HG03575 (cell line): ENCODE measurements at regions not wholly inside any gene's neighbourhood (a gene's known extent, or its start where the extent isn't known, plus 50 kb on each side); places are given as distances from the start of the nearest gene placed in this dataset.
"Not testable (repeated sequence)": the region's sequence is repeated elsewhere in the genome, so short reads cannot be mapped to it uniquely, and the experiment has no call there.

ENCODE experiments used
- ATAC-seq: cut with Tn5 transposase; IDR thresholded peaks from one replicate; pipeline ENCODE4 v1.9.1; 2021; ENCODE audit not compliant: unreplicated experiment, insufficient number of reproducible peaks, low FRiP score; ENCODE audit errors: extremely low read depth

DNA sequence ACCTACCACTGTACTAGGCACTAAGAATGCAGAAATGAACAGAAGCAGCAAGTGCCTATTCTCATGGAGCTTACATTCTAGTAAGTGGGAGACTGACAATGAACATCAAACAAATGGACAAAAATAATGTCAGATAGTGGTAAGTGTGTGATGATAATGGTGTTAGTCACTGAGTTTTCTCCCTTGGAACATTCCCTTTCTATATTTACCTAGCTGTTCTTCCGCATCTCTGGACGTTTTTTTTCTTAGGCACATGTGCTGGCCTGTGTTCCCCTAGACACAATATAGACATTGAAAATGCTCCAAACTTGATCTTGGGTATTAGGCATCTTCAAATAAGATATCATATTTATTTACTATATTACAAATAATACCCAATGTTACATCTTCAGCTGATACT is 218.1 kb upstream of the GJE1 start:
- ATAC-seq, result no peak

DNA sequence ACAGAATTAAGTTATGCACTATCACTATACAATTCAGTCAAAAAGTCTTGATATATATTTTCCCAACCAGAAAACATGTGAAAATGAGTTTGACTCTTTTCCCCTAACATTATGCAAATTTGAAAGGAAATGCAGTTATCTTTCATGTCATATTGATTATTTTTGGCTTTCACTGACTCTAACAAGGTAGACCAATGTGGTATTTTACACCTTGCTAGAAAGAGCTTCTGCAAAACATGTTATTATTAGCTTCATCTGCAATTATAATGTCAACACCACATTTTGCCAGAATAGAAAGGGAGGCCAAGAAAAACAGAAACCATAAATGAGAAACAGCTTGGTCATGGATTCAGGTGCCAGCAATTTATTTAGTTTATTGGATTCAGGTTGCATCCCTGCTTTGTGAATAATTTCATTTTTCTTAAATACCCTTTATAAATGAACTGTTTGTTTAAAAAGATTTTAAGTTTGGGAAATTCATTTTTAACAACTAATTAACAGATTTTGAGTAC is 226.1 kb upstream of the GJE1 start:
- ATAC-seq, result no peak

- ATAC-seq, result no peak
Measured at GRCh38 chr6:141890661-141891060, 242.1 kb upstream of the GJE1 start.

GRCh38 chr6:141884850-141885249 is 247.9 kb upstream of the GJE1 start:
- ATAC-seq, result no peak

- no peak for ATAC-seq
Measured at GRCh38 chr6:141878686-141879085, 254.0 kb upstream of the GJE1 start.

DNA sequence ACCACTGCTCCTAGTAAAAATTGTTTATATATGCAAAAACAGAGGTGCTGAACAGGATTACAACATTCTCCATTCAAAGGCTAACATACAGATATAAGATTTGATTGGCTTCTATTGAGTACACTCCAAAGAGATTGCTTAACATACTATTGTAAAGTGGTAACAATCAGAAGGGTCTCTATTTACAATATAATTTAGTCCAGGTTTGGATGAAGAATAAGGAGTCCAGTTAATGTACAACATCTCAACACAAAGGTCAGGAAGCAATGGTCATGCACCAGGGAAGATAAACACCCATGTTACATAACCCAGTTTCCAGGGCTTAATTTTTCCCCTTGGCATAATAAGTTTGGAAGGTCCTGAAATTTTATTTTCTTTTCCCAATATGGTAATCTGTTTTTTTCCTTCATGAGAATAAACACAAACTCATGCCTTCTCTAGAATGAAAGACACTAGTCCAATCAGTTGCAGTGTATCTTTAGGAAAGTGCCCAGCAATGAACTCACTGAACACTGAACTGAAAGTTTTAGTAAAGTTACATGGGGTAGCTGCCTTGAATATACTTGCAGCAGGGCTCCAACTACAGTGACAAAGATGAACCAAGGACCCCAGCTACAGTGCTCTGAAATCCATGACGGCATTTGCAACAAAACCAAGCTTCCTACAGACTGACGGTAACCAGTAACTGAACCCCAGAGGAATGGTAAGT is 255.3 kb upstream of the GJE1 start:
- no peak for ATAC-seq

- no peak for ATAC-seq
Measured at GRCh38 chr6:141874930-141875602, 257.7 kb upstream of the GJE1 start.

DNA sequence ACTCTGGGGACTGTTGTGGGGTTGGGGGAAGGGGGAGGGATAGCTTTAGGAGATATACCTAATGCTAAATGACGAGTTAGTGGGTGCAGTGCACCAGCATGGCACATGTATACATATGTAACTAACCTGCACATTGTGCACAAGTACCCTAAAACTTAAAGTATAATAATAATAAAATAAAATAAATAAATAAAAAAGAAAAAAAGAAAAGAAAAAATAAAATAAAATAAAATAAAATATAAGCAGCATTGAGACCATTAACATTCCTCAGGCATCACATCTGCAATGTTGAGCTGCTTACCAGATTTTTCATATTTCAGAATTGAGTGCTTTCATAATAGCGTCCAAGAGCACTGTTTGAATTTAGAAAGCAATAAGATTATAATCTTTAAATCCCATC is 263.2 kb upstream of the GJE1 start:
- not testable (repeated sequence) for ATAC-seq

GRCh38 chr6:141867767-141868166 is 265.0 kb upstream of the GJE1 start:
- no peak for ATAC-seq

DNA sequence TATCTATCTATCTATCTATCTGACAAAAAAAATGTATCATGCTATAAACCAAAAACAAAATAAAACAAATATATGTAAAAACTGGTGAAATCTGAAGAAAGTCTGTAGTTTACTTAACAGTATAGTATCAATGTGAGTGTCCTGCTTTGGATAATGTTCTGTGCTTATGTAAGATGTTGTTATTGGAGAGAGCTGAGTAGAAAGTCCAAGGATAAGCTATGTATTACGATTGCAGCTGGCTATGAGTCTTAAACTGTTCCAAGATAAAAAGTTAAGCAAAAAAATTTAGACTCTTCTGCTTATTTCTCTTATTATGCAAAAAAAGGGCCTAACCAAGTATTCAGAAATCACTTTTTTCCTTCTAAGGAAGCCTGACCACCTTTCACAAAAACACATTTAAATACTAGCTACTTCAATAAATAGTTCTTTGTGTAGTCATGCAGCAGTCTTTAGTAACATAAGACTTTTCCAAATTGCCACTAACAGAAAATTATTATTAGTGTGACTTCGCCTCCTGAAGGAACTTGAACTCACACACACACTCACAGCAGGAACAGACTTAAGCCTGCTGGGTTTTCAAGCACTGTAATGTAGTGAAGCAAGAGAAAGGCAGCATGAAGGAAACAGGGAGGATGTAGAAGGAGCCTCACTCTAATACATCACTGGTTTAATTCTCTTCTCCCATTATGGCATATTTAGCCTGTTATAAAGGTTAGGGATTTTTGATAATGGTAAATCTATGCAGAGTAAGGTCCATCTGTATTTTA is 265.8 kb upstream of the GJE1 start:
- ATAC-seq, result no peak

GRCh38 chr6:141851063-141851462 is 281.7 kb upstream of the GJE1 start:
- no peak for ATAC-seq

GRCh38 chr6:141848029-141848890 is 284.5 kb upstream of the GJE1 start:
- ATAC-seq, result no peak

- ATAC-seq, result no peak
Measured at GRCh38 chr6:141846639-141847038, 286.1 kb upstream of the GJE1 start.

GRCh38 chr6:141843178-141843834 is 289.4 kb upstream of the GJE1 start:
- no peak for ATAC-seq

GRCh38 chr6:141833001-141833655 is 299.6 kb upstream of the GJE1 start:
- no peak for ATAC-seq

GRCh38 chr6:141830530-141830929 is 302.2 kb upstream of the GJE1 start:
- ATAC-seq, result no peak

GRCh38 chr6:141829566-141830360 is 303.0 kb upstream of the GJE1 start:
- ATAC-seq, result no peak
